GM10248 (cell line): ENCODE measurements at regions not wholly inside any gene's neighbourhood (a gene's known extent, or its start where the extent isn't known, plus 50 kb on each side); places are given as distances from the start of the nearest gene placed in this dataset.

ENCODE experiments used
- CTCF ChIA-PET: fragments of 300-600 bp; sonication (Branson Sonifier 250); formaldehyde crosslinking; extraction: SDS; loops from one replicate; lab custom pipeline; 2021; ENCODE audit warnings: antibody characterized with exemption; lab: Yijun Ruan, JAX
- POLR2A ChIA-PET: fragments of 350-650 bp; sonication (Branson Sonifier 250); formaldehyde crosslinking; extraction: SDS; loops from one replicate; lab custom pipeline; 2020; ENCODE audit warnings: antibody characterized with exemption; lab: Yijun Ruan, JAX
- DNase-seq: peaks from one replicate; pipeline ENCODE4 v3.0.0; 2012; ENCODE audit errors: extremely low spot score
- TF ChIP-seq, protein P1 (sequence below): IDR thresholded peaks from 2 replicates; pipeline ENCODE4 v1.5.1; 2012; ENCODE audit warnings: mild to moderate bottlenecking, low read depth; ENCODE audit errors: extremely low read depth, missing control alignments, control extremely low read depth

DNA sequence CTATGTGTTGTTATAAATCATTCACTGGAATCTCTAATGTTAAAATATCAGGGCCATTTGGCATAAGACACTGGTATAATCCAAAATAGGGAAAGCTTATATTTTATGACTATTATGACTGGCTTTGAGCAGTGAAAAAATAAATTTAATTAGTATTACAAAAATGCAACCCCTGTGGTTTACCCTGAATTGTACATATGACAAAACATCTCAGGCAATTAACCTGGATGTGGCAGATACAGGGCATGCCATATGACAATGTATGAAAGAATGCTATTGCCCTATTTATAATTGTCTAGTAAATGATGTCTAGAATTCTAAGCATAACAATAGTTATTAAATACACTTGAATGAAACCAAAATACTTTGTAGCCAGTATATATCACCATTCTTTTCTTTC, 532.5 kb upstream of the ADGRL4 start:
- POLR2A ChIA-PET = no interaction called here

DNA sequence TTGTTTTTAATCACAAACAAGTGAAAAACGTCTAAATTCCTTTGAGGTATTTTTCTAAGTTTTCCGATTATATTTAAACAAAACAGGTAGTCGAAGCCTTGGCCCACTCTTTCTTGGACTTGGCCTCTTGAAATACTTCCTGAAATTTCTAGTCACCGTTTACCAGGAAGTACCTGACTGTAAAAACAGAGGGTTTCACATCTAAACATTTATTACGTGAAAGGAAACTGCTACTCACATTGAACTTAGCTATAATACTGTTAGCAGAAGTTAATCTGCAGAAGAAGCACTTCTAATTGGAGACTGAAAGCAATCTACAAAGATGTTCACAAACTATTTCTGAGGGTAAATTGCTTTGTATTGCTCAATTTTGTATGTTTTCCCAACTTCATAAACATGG, 526.0 kb upstream of the ADGRL4 start:
- CTCF ChIA-PET = no interaction called here
- TF ChIP-seq, protein P1, sequence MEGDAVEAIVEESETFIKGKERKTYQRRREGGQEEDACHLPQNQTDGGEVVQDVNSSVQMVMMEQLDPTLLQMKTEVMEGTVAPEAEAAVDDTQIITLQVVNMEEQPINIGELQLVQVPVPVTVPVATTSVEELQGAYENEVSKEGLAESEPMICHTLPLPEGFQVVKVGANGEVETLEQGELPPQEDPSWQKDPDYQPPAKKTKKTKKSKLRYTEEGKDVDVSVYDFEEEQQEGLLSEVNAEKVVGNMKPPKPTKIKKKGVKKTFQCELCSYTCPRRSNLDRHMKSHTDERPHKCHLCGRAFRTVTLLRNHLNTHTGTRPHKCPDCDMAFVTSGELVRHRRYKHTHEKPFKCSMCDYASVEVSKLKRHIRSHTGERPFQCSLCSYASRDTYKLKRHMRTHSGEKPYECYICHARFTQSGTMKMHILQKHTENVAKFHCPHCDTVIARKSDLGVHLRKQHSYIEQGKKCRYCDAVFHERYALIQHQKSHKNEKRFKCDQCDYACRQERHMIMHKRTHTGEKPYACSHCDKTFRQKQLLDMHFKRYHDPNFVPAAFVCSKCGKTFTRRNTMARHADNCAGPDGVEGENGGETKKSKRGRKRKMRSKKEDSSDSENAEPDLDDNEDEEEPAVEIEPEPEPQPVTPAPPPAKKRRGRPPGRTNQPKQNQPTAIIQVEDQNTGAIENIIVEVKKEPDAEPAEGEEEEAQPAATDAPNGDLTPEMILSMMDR = no peak
- no peak for DNase-seq
- POLR2A ChIA-PET = no interaction called here

More for the DNA sequence above, 532.5 kb upstream of the ADGRL4 start:
- DNase-seq = no peak
- TF ChIP-seq, protein P1 = no peak
- CTCF ChIA-PET = no interaction called here

DNA sequence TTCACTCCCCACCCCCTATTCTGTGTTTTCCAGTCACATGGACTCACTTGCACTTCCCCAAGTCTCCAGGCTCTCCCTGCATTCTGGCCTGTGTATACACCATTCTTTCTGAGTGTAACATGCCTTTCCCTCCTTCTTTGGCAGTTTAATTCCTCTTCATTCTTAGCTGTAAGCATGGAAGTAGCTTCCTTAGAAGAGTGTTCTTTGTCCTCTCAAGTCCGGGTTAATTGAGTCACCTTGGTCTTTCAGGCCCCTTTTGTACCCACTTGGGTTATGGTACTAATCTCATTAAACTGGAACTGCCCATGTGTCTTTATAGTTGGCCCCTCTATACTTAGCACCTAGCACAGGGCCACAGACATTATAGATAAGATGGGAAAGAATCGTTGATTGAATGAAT, 525.3 kb upstream of the ADGRL4 start:
- ChIA-PET CTCF (no interaction called here), POLR2A (no interaction called here)
- TF ChIP-seq, protein P1 = no peak
- no peak for DNase-seq

DNA sequence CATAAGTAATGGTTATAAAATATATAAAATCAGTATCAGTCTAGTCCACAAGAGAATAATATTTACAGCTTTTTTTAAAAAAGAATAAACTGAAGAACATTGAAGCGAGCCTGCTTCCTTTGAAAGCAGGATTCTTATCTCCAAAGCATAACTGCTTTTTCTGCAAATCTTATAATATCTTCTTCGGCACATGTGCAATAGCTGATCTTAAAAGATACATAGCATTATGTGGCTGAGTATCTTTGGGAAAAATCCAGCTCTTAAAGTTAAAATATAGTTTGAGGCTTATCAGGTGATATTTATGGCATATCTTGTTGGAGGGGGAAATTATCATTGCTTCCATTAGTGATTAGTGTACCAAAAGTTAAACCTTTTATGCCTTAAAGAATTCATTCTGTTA, 523.9 kb upstream of the ADGRL4 start:
- ChIA-PET CTCF (no interaction called here), POLR2A (no interaction called here)
- TF ChIP-seq, protein P1 = no peak
- DNase-seq = no peak

DNA sequence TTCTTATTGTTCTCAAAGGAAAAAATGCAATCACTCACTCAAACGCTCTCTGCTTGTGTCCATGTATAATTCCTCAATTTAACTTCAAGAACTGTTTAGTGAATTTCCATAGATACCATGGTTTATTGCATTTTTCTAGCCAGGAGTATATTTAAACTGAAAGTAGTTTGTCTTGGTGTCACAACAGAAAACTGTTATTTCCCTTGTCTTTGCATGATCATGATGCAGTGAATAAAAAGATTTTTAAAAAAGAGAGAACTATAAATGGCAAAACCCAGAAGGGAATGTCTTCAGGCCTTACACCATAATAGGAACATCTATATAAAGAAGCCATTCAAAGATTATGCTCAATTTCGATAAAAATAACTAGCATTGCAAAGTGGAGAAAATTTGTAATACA, 523.5 kb upstream of the ADGRL4 start:
- ChIA-PET CTCF (no interaction called here), POLR2A (no interaction called here)
- DNase-seq = no peak

DNA sequence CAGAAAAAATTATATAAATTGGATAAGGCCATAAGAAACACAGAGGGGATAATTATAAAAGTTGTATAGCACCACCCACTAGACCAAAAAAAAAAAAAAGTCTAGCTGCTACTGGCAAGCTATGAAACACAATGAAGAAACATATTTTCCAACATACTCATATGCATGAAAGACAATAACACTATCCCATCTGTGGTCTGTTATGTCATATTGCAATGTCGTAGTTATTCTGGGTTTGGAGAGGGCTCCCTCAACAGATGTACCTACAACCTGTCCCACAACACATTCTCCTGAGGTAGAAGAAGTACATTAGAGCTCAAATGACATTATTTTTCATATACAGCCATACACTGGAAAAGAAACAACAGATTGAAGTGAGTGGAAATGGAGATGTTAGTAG, 517.6 kb upstream of the ADGRL4 start:
- TF ChIP-seq, protein P1 = no peak
- ChIA-PET CTCF (no interaction called here), POLR2A (no interaction called here)

More for the DNA sequence above, 523.5 kb upstream of the ADGRL4 start:
- TF ChIP-seq, protein P1 = no peak

More for the DNA sequence above, 517.6 kb upstream of the ADGRL4 start:
- no peak for DNase-seq
